ENCODE measurements at regions not wholly inside any gene's neighbourhood (a gene's known extent, or its start where the extent isn't known, plus 50 kb on each side); places are given as distances from the start of the nearest gene placed in this dataset.

DNA sequence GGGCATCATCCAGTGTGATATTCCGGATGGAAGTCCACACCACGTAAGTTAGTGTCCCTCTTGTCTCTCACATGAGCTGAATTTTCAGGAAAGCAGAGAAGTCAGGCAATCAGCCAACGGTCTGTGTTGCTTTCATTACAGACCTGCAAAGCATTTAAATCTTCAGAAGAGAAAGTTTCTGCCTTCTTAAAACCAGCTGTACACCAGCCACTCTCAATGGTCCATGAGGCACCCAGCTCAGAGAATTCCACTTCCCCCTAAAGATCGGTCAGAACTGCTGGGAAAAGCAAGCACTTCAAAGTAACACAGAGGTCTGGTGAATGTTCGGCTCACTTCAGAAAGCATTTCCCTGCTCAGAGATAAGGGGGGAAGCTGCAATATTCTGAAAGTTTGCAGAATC is 903.7 kb downstream of the EPHA3 start (continued):
- TF ChIP-seq, protein P1, sequence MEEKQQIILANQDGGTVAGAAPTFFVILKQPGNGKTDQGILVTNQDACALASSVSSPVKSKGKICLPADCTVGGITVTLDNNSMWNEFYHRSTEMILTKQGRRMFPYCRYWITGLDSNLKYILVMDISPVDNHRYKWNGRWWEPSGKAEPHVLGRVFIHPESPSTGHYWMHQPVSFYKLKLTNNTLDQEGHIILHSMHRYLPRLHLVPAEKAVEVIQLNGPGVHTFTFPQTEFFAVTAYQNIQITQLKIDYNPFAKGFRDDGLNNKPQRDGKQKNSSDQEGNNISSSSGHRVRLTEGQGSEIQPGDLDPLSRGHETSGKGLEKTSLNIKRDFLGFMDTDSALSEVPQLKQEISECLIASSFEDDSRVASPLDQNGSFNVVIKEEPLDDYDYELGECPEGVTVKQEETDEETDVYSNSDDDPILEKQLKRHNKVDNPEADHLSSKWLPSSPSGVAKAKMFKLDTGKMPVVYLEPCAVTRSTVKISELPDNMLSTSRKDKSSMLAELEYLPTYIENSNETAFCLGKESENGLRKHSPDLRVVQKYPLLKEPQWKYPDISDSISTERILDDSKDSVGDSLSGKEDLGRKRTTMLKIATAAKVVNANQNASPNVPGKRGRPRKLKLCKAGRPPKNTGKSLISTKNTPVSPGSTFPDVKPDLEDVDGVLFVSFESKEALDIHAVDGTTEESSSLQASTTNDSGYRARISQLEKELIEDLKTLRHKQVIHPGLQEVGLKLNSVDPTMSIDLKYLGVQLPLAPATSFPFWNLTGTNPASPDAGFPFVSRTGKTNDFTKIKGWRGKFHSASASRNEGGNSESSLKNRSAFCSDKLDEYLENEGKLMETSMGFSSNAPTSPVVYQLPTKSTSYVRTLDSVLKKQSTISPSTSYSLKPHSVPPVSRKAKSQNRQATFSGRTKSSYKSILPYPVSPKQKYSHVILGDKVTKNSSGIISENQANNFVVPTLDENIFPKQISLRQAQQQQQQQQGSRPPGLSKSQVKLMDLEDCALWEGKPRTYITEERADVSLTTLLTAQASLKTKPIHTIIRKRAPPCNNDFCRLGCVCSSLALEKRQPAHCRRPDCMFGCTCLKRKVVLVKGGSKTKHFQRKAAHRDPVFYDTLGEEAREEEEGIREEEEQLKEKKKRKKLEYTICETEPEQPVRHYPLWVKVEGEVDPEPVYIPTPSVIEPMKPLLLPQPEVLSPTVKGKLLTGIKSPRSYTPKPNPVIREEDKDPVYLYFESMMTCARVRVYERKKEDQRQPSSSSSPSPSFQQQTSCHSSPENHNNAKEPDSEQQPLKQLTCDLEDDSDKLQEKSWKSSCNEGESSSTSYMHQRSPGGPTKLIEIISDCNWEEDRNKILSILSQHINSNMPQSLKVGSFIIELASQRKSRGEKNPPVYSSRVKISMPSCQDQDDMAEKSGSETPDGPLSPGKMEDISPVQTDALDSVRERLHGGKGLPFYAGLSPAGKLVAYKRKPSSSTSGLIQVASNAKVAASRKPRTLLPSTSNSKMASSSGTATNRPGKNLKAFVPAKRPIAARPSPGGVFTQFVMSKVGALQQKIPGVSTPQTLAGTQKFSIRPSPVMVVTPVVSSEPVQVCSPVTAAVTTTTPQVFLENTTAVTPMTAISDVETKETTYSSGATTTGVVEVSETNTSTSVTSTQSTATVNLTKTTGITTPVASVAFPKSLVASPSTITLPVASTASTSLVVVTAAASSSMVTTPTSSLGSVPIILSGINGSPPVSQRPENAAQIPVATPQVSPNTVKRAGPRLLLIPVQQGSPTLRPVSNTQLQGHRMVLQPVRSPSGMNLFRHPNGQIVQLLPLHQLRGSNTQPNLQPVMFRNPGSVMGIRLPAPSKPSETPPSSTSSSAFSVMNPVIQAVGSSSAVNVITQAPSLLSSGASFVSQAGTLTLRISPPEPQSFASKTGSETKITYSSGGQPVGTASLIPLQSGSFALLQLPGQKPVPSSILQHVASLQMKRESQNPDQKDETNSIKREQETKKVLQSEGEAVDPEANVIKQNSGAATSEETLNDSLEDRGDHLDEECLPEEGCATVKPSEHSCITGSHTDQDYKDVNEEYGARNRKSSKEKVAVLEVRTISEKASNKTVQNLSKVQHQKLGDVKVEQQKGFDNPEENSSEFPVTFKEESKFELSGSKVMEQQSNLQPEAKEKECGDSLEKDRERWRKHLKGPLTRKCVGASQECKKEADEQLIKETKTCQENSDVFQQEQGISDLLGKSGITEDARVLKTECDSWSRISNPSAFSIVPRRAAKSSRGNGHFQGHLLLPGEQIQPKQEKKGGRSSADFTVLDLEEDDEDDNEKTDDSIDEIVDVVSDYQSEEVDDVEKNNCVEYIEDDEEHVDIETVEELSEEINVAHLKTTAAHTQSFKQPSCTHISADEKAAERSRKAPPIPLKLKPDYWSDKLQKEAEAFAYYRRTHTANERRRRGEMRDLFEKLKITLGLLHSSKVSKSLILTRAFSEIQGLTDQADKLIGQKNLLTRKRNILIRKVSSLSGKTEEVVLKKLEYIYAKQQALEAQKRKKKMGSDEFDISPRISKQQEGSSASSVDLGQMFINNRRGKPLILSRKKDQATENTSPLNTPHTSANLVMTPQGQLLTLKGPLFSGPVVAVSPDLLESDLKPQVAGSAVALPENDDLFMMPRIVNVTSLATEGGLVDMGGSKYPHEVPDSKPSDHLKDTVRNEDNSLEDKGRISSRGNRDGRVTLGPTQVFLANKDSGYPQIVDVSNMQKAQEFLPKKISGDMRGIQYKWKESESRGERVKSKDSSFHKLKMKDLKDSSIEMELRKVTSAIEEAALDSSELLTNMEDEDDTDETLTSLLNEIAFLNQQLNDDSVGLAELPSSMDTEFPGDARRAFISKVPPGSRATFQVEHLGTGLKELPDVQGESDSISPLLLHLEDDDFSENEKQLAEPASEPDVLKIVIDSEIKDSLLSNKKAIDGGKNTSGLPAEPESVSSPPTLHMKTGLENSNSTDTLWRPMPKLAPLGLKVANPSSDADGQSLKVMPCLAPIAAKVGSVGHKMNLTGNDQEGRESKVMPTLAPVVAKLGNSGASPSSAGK (IDR thresholded peaks at IDR 0.05), result no peak
- TF ChIP-seq, protein P2, sequence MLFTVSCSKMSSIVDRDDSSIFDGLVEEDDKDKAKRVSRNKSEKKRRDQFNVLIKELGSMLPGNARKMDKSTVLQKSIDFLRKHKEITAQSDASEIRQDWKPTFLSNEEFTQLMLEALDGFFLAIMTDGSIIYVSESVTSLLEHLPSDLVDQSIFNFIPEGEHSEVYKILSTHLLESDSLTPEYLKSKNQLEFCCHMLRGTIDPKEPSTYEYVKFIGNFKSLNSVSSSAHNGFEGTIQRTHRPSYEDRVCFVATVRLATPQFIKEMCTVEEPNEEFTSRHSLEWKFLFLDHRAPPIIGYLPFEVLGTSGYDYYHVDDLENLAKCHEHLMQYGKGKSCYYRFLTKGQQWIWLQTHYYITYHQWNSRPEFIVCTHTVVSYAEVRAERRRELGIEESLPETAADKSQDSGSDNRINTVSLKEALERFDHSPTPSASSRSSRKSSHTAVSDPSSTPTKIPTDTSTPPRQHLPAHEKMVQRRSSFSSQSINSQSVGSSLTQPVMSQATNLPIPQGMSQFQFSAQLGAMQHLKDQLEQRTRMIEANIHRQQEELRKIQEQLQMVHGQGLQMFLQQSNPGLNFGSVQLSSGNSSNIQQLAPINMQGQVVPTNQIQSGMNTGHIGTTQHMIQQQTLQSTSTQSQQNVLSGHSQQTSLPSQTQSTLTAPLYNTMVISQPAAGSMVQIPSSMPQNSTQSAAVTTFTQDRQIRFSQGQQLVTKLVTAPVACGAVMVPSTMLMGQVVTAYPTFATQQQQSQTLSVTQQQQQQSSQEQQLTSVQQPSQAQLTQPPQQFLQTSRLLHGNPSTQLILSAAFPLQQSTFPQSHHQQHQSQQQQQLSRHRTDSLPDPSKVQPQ (CRISPR knock-in tag; IDR thresholded peaks at IDR 0.05; ENCODE audit: borderline replicate concordance), result no peak
- TF ChIP-seq GATA2 (CRISPR knock-in tag; IDR thresholded peaks at IDR 0.05), result no peak
